Kidney epithelial cell (primary cell): ENCODE measurements at regions not wholly inside any gene's neighbourhood (a gene's known extent, or its start where the extent isn't known, plus 50 kb on each side); places are given as distances from the start of the nearest gene placed in this dataset.
"Not testable (repeated sequence)": the region's sequence is repeated elsewhere in the genome, so short reads cannot be mapped to it uniquely, and the experiment has no call there.

ENCODE experiments used
- DNase-seq: peaks from one replicate; pipeline ENCODE4 v3.0.0-alpha.2; 2010; ENCODE audit warnings: low read depth
- H3K27me3 ChIP-seq: 2 replicates; pipeline ENCODE4 v1.6.0; 2011; ENCODE audit warnings: low read length; ENCODE audit not compliant: control insufficient read depth, insufficient read depth
- H3K36me3 ChIP-seq: 2 replicates; pipeline ENCODE4 v1.5.1; 2011; ENCODE audit warnings: low read length; ENCODE audit not compliant: control insufficient read depth, insufficient read depth
- H3K4me3 ChIP-seq: 2 replicates; pipeline ENCODE4 v1.5.1; 2011; ENCODE audit warnings: low read depth, mild to moderate bottlenecking, control low read depth, low read length
- TF ChIP-seq, protein P1 (sequence below): IDR thresholded peaks from 2 replicates; pipeline ENCODE4 v1.5.1; 2011; ENCODE audit warnings: mild to moderate bottlenecking, moderate library complexity, low read length, control low read depth, inconsistent platforms; ENCODE audit not compliant: insufficient read depth, poor library complexity, severe bottlenecking

DNA sequence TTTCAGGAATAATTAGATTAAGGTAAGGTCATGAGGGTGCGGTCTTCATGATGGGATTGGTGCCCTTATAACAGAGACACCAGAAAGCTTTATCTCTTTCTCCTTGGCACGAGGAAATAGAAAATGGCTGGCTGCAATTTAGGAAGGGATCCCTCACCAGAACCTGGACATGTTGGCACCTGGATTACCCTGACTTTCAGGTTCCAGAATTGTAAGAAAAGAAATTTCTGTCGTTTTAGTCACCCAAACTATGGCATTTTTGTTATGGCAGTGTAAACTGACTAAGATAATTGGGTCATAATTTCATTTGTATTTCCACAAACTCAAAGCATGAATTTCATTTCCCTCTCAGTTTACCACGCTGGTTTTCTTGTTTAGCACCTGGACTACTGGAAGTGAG is 473.6 kb downstream of the PTH2R start:
- no peaks in the 10 kb centered on the region for H3K36me3 ChIP-seq
- no peak for DNase-seq
- no peaks in the 10 kb centered on the region for H3K27me3 ChIP-seq
- H3K4me3 ChIP-seq: no peak overlapping the region
- TF ChIP-seq, protein P1, sequence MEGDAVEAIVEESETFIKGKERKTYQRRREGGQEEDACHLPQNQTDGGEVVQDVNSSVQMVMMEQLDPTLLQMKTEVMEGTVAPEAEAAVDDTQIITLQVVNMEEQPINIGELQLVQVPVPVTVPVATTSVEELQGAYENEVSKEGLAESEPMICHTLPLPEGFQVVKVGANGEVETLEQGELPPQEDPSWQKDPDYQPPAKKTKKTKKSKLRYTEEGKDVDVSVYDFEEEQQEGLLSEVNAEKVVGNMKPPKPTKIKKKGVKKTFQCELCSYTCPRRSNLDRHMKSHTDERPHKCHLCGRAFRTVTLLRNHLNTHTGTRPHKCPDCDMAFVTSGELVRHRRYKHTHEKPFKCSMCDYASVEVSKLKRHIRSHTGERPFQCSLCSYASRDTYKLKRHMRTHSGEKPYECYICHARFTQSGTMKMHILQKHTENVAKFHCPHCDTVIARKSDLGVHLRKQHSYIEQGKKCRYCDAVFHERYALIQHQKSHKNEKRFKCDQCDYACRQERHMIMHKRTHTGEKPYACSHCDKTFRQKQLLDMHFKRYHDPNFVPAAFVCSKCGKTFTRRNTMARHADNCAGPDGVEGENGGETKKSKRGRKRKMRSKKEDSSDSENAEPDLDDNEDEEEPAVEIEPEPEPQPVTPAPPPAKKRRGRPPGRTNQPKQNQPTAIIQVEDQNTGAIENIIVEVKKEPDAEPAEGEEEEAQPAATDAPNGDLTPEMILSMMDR: no peak

DNA sequence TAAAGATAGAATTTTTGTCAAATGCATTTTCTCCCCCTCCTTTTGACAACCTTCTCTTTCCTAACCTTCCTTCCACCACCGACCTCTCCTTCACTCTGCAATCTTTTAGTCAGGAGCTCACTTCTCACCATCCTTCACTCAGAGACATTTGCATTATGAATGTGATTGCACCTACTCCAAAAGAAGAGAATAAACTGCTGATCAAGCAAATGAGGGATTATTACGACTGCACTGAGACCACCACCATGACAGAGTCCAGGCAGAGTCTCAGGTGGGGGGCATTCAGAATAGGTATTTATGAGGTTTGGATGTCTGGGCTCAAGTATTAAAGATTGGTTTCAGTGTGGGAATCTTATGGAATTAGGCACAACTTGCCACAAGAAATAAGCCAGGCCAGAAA is 483.9 kb downstream of the PTH2R start:
- Histone ChIP-seq H3K27me3 (no peaks in the 10 kb centered on the region), H3K4me3 (no peak overlapping the region), H3K36me3 (no peaks in the 10 kb centered on the region)
- no peak for DNase-seq
- TF ChIP-seq, protein P1: no peak

DNA sequence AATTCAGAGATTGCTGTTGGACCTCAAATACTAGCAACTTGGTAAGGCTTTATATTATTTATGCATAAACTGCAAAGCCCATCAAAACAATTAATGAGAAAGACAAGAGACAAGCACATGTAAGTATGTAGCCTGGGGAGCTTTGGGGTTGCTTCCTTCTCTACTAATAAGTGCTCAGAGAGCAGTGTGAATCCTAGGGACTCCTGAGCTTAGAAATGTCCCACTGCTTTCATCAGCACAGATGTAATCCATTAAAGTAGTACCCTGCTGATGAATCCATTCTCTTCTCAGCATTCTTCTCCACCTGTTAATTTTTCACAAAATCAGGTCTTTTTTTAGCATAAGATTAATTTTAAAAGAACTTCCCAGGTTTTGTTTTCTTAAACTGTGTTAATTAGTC is 485.6 kb downstream of the PTH2R start:
- no peak overlapping the region for H3K4me3 ChIP-seq
- no peaks in the 10 kb centered on the region for H3K36me3 ChIP-seq
- H3K27me3 ChIP-seq: no peaks in the 10 kb centered on the region
- DNase-seq: no peak
- TF ChIP-seq, protein P1: no peak

DNA sequence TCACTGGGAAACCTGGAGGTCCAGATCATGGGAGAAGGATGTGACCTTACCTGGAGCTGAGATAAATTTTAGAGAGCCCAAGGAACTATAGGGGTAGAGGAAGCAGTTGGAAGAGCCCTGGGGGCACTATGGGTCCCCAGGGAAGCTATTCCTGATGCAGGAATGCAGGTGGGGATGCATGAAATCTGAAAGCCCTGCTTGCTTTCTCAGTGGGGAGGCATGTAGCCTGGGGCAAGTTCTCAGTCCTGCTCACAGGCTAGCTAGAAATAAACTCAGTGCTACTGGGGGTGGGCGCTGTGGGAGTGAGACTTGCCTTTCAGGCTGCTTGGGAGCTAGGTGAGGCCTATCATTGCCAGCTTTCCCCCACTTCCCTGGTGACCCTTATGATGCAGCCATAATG is 499.7 kb downstream of the PTH2R start:
- H3K36me3 ChIP-seq: no peaks in the 10 kb centered on the region
- TF ChIP-seq, protein P1: no peak
- H3K4me3 ChIP-seq: no peak overlapping the region
- no peak for DNase-seq
- H3K27me3 ChIP-seq: no peaks in the 10 kb centered on the region

DNA sequence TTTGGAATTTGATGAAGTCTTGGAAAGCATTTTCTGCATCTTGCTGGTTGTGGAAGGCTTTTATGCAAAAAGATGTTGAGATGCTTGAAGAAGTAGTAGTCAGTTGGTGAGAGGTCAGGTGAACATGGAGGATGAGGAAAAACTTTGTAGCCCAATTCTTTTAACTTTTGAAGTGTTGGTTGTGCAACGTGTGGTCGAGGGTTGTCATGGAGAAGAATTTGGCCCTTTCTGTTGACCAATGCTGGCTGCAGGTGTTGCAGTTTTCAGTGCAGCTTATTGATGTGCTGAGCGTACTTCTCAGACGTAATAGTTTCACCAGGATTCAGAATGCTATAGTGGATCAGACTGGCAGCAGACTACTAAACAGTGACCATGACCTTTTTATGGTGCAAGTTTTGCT is 508.4 kb upstream of the MAP2 start:
- TF ChIP-seq, protein P1: no peak
- DNase-seq: no peak
- Histone ChIP-seq H3K4me3 (no peak overlapping the region), H3K36me3 (no peaks in the 10 kb centered on the region), H3K27me3 (no peaks in the 10 kb centered on the region)

DNA sequence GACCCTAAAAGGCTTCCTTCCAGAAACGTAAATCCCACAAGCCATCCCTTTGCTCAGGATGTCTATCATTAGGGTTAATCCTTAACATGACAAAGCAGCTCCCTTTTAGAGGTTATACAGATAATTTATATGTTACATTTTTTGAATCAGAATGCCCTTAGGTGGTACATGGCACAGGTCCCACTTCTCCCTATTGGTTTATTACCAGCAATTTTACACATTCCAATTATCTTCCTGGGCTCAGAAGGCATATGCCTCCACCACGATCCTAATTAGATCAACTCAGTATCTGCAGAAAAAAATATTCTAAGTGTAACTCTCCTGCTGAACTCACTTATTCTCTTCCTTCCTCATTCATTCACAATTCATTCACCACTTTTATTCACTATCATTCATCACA is 507.0 kb upstream of the MAP2 start:
- H3K27me3 ChIP-seq: no peaks in the 10 kb centered on the region
- TF ChIP-seq, protein P1: no peak
- no peak overlapping the region for H3K4me3 ChIP-seq
- no peak for DNase-seq
- no peaks in the 10 kb centered on the region for H3K36me3 ChIP-seq

DNA sequence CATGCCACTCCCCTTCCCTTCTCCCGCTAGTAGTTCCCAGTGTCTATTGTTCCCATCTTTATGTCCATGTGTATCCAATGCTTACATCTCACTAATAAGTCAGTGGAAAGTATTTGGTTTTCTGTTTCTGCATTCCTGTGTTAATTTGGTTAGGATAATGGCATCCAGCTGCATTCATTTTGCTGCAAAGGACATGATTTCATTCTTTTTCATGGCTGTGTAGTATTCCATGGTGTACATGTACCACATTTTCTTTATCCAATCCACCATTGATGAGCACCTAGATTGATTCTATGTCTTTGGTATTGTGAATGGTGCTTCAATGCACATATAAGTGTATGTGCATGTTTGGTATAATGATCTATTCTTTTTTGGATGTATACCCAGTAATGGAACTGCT is 502.5 kb upstream of the MAP2 start:
- H3K4me3 ChIP-seq, H3K27me3 ChIP-seq, DNase-seq, H3K36me3 ChIP-seq: not testable (repeated sequence)
